OCI-LY3 (cell line): ENCODE measurements at regions not wholly inside any gene's neighbourhood (a gene's known extent, or its start where the extent isn't known, plus 50 kb on each side); places are given as distances from the start of the nearest gene placed in this dataset.

Source experiments
- EZH2phosphoT487 ChIP-seq: fragments of 200-600 bp; shearing (Covaris generic); IDR thresholded peaks from 2 replicates; pipeline ENCODE4 v1.6.1; 2018; ENCODE audit warnings: antibody characterized with exemption, mixed run types, low read depth
- TF ChIP-seq, protein P1 (sequence below): fragments of 200-600, 300-600 bp; sonication (generic); IDR thresholded peaks from 2 replicates; pipeline ENCODE4 v1.5.1; 2014; ENCODE audit warnings: antibody characterized with exemption, low read length, low read depth

DNA sequence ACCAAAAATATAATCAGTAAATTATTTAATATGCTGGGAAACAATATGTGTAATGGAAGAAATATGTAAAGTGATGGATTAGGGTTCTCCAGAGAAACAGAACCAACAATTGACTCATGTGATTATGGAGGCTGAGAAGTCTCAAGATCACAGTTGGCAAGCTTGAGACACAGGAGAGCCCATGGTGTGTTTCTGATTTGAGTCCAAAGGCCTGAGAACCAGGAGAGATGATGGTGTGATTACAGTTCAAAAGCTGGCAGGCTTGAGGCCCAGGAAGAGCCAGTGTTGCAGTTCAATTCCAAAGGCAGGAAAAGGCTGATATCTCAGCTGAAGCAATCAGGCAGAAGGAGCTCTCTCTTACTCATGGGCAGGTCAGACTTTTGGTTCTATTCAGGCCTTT, 138.8 kb upstream of the NBPF11 start:
- TF ChIP-seq, protein P1, sequence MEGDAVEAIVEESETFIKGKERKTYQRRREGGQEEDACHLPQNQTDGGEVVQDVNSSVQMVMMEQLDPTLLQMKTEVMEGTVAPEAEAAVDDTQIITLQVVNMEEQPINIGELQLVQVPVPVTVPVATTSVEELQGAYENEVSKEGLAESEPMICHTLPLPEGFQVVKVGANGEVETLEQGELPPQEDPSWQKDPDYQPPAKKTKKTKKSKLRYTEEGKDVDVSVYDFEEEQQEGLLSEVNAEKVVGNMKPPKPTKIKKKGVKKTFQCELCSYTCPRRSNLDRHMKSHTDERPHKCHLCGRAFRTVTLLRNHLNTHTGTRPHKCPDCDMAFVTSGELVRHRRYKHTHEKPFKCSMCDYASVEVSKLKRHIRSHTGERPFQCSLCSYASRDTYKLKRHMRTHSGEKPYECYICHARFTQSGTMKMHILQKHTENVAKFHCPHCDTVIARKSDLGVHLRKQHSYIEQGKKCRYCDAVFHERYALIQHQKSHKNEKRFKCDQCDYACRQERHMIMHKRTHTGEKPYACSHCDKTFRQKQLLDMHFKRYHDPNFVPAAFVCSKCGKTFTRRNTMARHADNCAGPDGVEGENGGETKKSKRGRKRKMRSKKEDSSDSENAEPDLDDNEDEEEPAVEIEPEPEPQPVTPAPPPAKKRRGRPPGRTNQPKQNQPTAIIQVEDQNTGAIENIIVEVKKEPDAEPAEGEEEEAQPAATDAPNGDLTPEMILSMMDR: no peak
- TF ChIP-seq EZH2phosphoT487: no peak
